ENCODE measurements at regions not wholly inside any gene's neighbourhood (a gene's known extent, or its start where the extent isn't known, plus 50 kb on each side); places are given as distances from the start of the nearest gene placed in this dataset.

- POLR2A ChIA-PET (ENCODE audit: low non-redundant PET), result no interaction called here
- intact Hi-C loops (cut with micrococcal nuclease; ENCODE audit: unreplicated experiment), result no loop called here
Measured at GRCh38 chr1:19581381-19581780, 62.7 kb upstream of the NBL1 start.

GRCh38 chr1:19577561-19577960 lies 66.5 kb upstream of the NBL1 start:
- POLR2A ChIA-PET (ENCODE audit: low non-redundant PET), result no interaction called here
- intact Hi-C loops (cut with micrococcal nuclease; ENCODE audit: unreplicated experiment), result no loop called here
- no TSS peak for BruUV-seq (replicated peaks)

More at GRCh38 chr1:19581381-19581780, 62.7 kb upstream of the NBL1 start:
- no peak for DNase-seq (ENCODE audit: low spot score)
- H3K36me3 ChIP-seq (ENCODE audit: insufficient read depth, low read length, poor library complexity, severe bottlenecking), result no peaks in the 10 kb centered on the region
- CTCF ChIA-PET, result no interaction called here
- no peaks in the 10 kb centered on the region for H3K9me3 ChIP-seq (ENCODE audit: low read depth, low read length, poor library complexity, severe bottlenecking)
- no peaks in the 10 kb centered on the region for H3K27me3 ChIP-seq (replicated peaks; ENCODE audit: insufficient read depth, low read depth, low read length, poor library complexity)
- TF ChIP-seq CTCF (conservative IDR thresholded peaks at IDR 0.05; ENCODE audit: low read depth, low read length), result no peak
- TF ChIP-seq EZH2 (IDR thresholded peaks at IDR 0.05; ENCODE audit: borderline replicate concordance, low read depth, low read length, poor library complexity, severe bottlenecking), result no peak
- H3K27ac ChIP-seq (ENCODE audit: low read depth, low read length, poor library complexity, severe bottlenecking), result no peak overlapping the region
- no peaks in the 10 kb centered on the region for H3K4me1 ChIP-seq (ENCODE audit: insufficient read depth, low read length, poor library complexity, severe bottlenecking)
- no TSS peak for BruUV-seq (replicated peaks)
- no peak overlapping the region for H3K4me3 ChIP-seq (ENCODE audit: low read depth, low read length, poor library complexity, severe bottlenecking)

DNA sequence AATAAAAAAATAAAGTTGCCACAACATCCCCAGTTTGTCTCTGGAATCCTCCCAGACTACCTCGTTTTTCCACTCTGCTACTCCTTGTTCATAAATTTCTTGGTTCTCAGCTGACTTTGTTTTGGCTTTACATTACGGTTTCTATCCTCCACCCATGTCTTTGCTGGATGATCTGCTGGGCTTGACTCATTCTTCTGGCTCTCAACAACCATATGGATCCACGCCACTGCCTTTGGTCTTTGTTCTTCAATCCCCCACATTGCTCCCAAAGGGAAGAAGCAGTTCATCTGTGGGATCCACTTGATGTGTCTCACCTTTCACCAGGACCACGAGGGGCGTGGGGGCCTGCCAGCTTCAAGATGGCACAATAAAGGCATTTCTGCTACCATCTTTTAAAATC lies 67.1 kb upstream of the NBL1 start:
- H3K27me3 ChIP-seq (replicated peaks; ENCODE audit: insufficient read depth, low read depth, low read length, poor library complexity), result no peaks in the 10 kb centered on the region
- H3K36me3 ChIP-seq (ENCODE audit: insufficient read depth, low read length, poor library complexity, severe bottlenecking), result no peaks in the 10 kb centered on the region
- POLR2A ChIA-PET (ENCODE audit: low non-redundant PET), result no interaction called here
- no peak for DNase-seq (ENCODE audit: low spot score)
- CTCF ChIA-PET, result no interaction called here
- TF ChIP-seq CTCF (conservative IDR thresholded peaks at IDR 0.05; ENCODE audit: low read depth, low read length) (no peak), EZH2 (IDR thresholded peaks at IDR 0.05; ENCODE audit: borderline replicate concordance, low read depth, low read length, poor library complexity, severe bottlenecking) (no peak)
- intact Hi-C loops (cut with micrococcal nuclease; ENCODE audit: unreplicated experiment), result no loop called here
- H3K4me3 ChIP-seq (ENCODE audit: low read depth, low read length, poor library complexity, severe bottlenecking), result no peak overlapping the region
- BruUV-seq (replicated peaks), result no TSS peak
- no peaks in the 10 kb centered on the region for H3K9me3 ChIP-seq (ENCODE audit: low read depth, low read length, poor library complexity, severe bottlenecking)
- no peaks in the 10 kb centered on the region for H3K4me1 ChIP-seq (ENCODE audit: insufficient read depth, low read length, poor library complexity, severe bottlenecking)
- no peak overlapping the region for H3K27ac ChIP-seq (ENCODE audit: low read depth, low read length, poor library complexity, severe bottlenecking)

More at GRCh38 chr1:19577561-19577960, 66.5 kb upstream of the NBL1 start:
- Histone ChIP-seq H3K27ac (ENCODE audit: low read depth, low read length, poor library complexity, severe bottlenecking) (no peak overlapping the region), H3K27me3 (replicated peaks; ENCODE audit: insufficient read depth, low read depth, low read length, poor library complexity) (no peaks in the 10 kb centered on the region), H3K9me3 (ENCODE audit: low read depth, low read length, poor library complexity, severe bottlenecking) (no peaks in the 10 kb centered on the region), H3K4me1 (ENCODE audit: insufficient read depth, low read length, poor library complexity, severe bottlenecking) (no peaks in the 10 kb centered on the region), H3K4me3 (ENCODE audit: low read depth, low read length, poor library complexity, severe bottlenecking) (no peak overlapping the region), H3K36me3 (ENCODE audit: insufficient read depth, low read length, poor library complexity, severe bottlenecking) (no peaks in the 10 kb centered on the region)
- DNase-seq (ENCODE audit: low spot score), result no peak
- no peak for TF ChIP-seq CTCF (conservative IDR thresholded peaks at IDR 0.05; ENCODE audit: low read depth, low read length)
- no peak for TF ChIP-seq EZH2 (IDR thresholded peaks at IDR 0.05; ENCODE audit: borderline replicate concordance, low read depth, low read length, poor library complexity, severe bottlenecking)
- CTCF ChIA-PET, result no interaction called here
